SJSA1 (cell line): ENCODE measurements at regions not wholly inside any gene's neighbourhood (a gene's known extent, or its start where the extent isn't known, plus 50 kb on each side); places are given as distances from the start of the nearest gene placed in this dataset.

Source experiments
- DNase-seq, 2 experiments: peaks; one replicate each; pipeline ENCODE4 v3.0.0-alpha.2; 2015 to 2020; ENCODE audit warnings: low spot score in 2 of 2, low read depth in 1 of 2
- H3K27ac ChIP-seq: fragments of 250-450 bp; sonication (Bioruptor Pico); 2 replicates; pipeline ENCODE4 v1.5.1; 2020; ENCODE audit warnings: mild to moderate bottlenecking, moderate library complexity
- H3K27me3 ChIP-seq: fragments of 250-450 bp; sonication (Bioruptor Pico); replicated peaks from 2 replicates; pipeline ENCODE4 v1.5.1; 2020; ENCODE audit warnings: mild to moderate bottlenecking, moderate library complexity
- H3K36me3 ChIP-seq: fragments of 250-450 bp; sonication (Bioruptor Pico); 2 replicates; pipeline ENCODE4 v1.5.1; 2020; ENCODE audit warnings: mild to moderate bottlenecking
- H3K4me1 ChIP-seq: fragments of 250-450 bp; sonication (Bioruptor Pico); replicated peaks from 2 replicates; pipeline ENCODE4 v1.6.1; 2021; ENCODE audit warnings: mild to moderate bottlenecking
- H3K4me3 ChIP-seq: fragments of 250-450 bp; sonication (Bioruptor Pico); 2 replicates; pipeline ENCODE4 v1.5.1; 2020; ENCODE audit warnings: mild to moderate bottlenecking
- H3K9me3 ChIP-seq: fragments of 250-450 bp; sonication (Bioruptor Pico); replicated peaks from 2 replicates; pipeline ENCODE4 v1.5.1; 2020; ENCODE audit warnings: mild to moderate bottlenecking

DNA sequence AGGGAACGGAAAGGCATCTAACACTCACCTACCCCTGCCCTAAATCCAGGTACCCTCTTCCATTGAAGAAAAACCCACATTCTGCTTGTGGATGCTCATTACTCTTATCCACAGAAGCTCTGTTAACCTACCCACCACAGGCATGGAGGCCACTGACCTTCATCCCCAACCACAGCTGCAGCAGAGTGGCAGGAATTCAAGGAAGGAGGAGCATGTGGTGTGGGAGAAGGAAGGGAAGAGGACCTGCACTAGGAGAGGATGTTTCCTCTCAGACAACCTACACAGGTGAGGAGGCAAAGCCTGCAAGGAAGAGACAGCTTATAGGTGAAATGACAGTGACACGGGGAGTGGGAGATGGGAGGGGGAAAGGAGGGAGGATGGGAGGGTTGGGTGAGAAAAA lies 192.5 kb upstream of the TSC22D2 start:
- Histone ChIP-seq H3K4me1 (peaks cover 13% of the 10 kb centered on the region), H3K27me3 (no peaks in the 10 kb centered on the region), H3K9me3 (peaks cover 3% of the 10 kb centered on the region; the same call in 1 of the 2 replicates), H3K36me3 (no peaks in the 10 kb centered on the region), H3K4me3 (no peak overlapping the region), H3K27ac (no peak overlapping the region)
- DNase-seq, result no peak

DNA sequence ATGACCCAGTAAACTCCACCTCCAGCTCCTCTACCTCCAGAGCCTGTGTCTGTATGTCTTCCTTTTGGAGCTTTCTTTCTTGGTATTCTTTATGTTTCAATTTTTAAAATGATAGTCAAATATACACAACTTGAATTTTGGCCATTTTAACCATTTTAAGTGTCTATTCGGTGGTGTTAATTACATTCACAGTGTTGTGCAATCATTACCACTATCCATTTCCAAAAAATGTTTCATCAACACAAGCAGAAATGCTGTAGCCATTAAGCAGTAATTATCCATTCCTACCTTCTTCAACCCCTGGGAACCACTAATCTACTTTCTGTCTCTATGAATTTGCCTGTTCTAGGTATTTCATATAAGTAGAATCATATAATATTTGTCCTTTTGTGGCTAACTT lies 194.5 kb upstream of the TSC22D2 start:
- no peaks in the 10 kb centered on the region for H3K36me3 ChIP-seq
- no peak for DNase-seq
- H3K27me3 ChIP-seq, result no peaks in the 10 kb centered on the region
- no peak overlapping the region for H3K27ac ChIP-seq
- no peak overlapping the region for H3K4me3 ChIP-seq
- H3K4me1 ChIP-seq, result peaks cover 12% of the 10 kb centered on the region
- peaks cover 3% of the 10 kb centered on the region; the same call in 1 of the 2 replicates for H3K9me3 ChIP-seq

DNA sequence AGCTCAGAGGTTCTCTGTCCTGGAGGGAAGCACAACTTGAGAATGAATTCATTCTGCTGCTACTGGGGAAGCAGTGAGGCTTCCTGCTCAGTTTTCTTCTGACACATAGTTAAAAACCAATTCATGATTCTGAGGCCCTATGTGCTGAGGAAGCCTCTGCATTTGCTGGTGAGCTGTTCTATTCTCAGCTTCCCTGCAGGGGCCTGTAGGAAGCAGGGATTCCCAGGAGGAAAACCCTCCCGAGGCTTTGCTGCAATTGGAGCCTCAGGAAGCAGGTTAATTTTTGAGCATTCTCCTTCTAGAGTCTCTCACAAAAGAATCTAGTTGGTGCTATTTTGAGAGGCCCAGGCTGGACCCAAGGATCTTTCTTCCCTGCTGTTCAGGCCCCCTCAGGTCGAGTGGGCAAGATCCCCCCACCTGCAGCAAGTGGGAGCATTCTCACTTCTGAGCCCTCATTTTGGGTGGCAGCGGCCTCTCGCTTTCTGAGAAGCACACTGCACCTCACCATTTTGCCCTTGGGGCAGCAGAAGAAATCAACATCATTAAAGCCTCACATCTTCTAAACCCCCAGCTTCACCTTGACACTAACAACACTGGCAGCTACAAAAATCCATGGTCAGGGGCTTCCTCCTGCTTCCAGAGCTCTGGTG lies 197.5 kb upstream of the TSC22D2 start:
- no peaks in the 10 kb centered on the region for H3K36me3 ChIP-seq
- no peak overlapping the region for H3K27ac ChIP-seq
- H3K4me3 ChIP-seq, result no peak overlapping the region

DNA sequence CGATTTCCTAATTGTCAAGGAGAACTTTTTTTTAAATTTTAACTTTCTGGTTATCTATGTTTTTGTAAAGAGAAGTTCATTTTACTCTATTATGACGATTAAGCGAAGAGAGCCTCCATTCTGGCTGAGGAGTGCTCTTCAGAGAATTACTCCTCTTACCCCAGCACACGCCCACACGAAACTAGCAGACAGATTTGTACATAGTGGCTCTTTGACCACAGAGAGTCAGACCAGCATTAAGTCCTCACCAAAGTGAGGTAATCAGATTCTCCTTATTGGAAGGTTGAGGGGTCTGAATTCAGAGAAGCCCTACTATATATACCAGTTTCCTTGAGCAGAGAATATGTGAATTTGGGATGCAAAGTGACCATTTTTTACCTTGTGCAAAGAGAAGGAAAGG lies 204.8 kb upstream of the TSC22D2 start:
- no peak for DNase-seq
- Histone ChIP-seq H3K27me3 (no peaks in the 10 kb centered on the region), H3K4me1 (no peaks in the 10 kb centered on the region), H3K4me3 (no peak overlapping the region), H3K36me3 (no peaks in the 10 kb centered on the region), H3K27ac (no peak overlapping the region), H3K9me3 (no peaks in the 10 kb centered on the region)

More for the DNA sequence above, 197.5 kb upstream of the TSC22D2 start:
- no peaks in the 10 kb centered on the region for H3K9me3 ChIP-seq
- DNase-seq, result no peak
- peaks cover under 1% of the 10 kb centered on the region for H3K4me1 ChIP-seq
- H3K27me3 ChIP-seq, result no peaks in the 10 kb centered on the region

DNA sequence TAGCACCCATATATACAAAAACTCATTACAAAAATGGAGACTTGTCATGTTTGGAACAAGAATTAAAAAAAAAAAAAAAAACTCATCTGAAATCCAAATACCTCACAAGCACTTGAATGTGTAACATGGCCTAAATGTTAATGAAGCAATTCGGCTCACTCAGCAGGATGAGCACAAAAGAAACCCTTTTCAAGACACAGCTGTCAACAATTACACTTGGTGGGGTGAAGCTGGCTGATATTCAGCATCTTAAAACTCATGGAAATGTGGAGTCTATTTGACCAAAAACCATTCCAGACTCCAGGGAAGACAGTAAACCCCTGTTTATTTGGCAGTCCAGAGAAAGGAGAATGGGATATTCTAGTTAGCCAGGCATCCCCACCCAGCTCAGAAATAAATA lies 205.4 kb upstream of the TSC22D2 start:
- Histone ChIP-seq H3K9me3 (no peaks in the 10 kb centered on the region), H3K27ac (no peak overlapping the region), H3K4me1 (no peaks in the 10 kb centered on the region), H3K36me3 (no peaks in the 10 kb centered on the region), H3K4me3 (no peak overlapping the region), H3K27me3 (no peaks in the 10 kb centered on the region)
- DNase-seq, result no peak

DNA sequence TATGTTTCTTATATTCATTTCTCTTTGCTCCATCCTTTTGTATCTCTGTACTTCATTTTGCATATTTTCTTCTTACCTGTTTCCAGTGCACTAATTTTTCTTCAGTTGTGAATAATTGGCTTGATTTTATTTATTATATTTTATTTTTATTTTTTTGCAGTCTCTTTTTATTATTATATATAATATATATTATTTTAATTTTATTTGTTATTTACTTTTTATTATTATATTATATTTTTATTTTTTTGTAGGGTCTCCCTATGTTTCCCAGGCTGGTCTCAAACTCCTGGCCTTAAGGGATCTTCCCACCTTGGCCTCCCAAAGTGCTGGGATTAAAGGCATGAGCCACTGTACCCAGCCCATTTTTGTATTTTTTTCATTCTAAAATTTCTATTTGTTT lies 213.1 kb upstream of the TSC22D2 start:
- Histone ChIP-seq H3K27me3 (no peaks in the 10 kb centered on the region), H3K4me3 (no peak overlapping the region), H3K9me3 (no peaks in the 10 kb centered on the region), H3K4me1 (no peaks in the 10 kb centered on the region), H3K27ac (no peak overlapping the region), H3K36me3 (no peaks in the 10 kb centered on the region)
- no peak for DNase-seq

DNA sequence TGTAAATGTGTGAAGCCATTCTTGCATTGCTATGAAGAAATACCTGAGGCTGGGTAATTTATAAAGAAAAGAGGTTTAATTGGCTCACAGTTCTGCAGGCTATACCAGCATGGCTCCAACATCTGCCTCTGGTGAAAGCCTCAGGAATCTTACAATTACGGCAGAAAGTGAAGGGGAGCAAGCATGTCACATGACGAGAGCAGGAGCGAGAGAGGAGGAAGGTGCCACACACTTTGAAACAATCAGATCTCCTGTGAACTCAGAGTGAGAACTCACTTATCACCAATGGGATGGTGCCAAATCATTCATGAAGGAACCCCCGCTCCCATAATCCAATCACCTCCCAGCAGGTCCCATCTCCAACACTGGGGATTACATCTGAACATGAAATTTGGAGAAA lies 213.6 kb upstream of the TSC22D2 start:
- Histone ChIP-seq H3K27me3 (no peaks in the 10 kb centered on the region), H3K27ac (no peak overlapping the region), H3K36me3 (no peaks in the 10 kb centered on the region), H3K4me1 (no peaks in the 10 kb centered on the region), H3K9me3 (no peaks in the 10 kb centered on the region), H3K4me3 (no peak overlapping the region)
- no peak for DNase-seq

DNA sequence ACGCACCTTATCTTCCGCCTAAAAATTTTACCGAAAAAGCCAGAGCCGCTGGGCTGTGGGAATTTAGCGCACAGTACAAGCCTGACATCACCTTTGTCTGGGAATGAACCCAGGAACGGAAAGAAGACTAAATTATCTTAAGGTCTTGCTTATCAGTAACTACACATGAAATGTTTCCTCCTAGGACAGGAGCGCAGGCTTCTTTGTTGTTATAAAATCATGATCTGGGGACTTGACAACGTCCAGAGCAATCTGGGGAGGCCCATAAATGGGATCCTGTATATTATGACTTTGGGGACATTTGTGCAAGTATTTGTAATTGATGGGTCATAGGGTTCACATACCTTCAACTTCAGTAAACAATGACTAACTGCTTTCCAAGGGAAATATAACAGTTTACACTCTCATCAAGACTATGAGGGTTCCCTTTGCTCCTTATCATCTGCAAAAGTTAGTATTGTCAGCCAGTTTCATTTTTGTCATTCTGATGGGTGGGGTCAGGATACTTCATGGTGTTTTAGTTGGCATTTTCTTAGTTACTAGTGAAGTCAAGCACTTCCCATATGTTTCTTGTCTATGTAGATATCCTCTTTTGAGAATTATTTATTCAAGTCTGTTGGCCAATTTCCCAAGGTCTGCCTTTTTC lies 213.9 kb upstream of the PFN2 start:
- no peaks in the 10 kb centered on the region for H3K36me3 ChIP-seq
- peak in 1 of 2 experiments; percentile 76 for DNase-seq
- peak overlapping the region; percentile 50 for H3K27ac ChIP-seq
- H3K4me3 ChIP-seq, result peak overlapping the region; percentile 29
- no peaks in the 10 kb centered on the region for H3K27me3 ChIP-seq
- H3K4me1 ChIP-seq, result peaks cover 16% of the 10 kb centered on the region
- no peaks in the 10 kb centered on the region for H3K9me3 ChIP-seq

DNA sequence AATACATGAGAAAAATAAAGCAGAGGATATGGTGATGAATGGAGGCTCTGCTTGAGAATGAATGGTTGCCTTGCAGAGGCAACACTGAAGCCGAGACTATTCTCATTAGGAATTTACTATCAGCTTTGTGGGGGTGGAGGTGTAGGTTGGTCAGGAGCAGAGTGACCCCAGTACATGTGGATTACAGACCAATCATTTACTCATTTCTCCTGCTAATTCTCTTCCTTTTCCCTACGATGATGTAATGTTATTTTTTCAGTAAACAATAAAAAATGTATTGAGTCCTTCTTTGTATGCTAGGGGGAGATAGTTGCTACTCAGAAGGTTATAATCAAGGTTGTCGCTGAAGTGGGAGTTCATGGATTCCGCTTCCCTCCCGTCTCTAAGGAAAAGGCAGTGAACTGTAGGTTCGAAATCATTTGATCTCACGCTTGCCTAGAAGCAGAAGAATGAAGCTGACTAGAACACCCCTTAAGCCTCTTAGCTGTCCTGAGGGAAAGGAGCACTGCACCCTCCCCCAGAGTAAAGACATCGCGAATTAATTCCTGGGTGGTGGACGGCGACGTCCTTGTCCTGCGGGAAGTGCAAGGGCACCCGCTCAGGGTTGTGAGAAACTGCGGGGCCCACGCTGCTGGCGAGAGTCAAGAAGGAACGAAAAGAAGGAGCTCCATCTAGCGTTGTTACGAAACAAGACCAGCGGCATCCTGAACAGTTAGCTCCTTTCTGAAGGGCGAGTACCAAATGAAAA lies 213.2 kb upstream of the PFN2 start:
- H3K36me3 ChIP-seq, result no peaks in the 10 kb centered on the region
- peak overlapping the region; percentile 50 for H3K27ac ChIP-seq
- peaks cover 16% of the 10 kb centered on the region for H3K4me1 ChIP-seq
- no peaks in the 10 kb centered on the region for H3K27me3 ChIP-seq
- peak overlapping the region; percentile 29 for H3K4me3 ChIP-seq
- DNase-seq, result peak; percentile 74 to 86
- H3K9me3 ChIP-seq, result no peaks in the 10 kb centered on the region

DNA sequence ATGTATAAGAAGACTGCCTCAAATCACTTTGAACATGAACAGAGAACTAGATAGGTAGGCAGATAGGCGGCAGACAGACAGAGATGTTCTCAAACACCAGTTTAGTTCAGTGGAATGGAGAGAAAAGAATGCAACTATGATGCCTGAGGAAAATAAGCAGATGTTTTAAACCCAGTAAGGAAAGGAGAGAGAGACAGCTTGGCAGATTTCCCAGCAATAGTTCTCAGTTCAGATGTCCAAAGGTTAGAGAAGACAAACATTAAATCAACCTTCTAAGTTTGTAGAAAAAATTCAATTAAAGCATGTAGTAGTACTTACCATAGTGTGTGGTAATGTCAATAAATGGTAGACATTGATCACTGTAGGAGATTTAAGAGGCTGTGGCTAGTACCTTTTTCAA lies 209.6 kb upstream of the PFN2 start:
- Histone ChIP-seq H3K4me1 (peaks cover 16% of the 10 kb centered on the region), H3K36me3 (no peaks in the 10 kb centered on the region), H3K27ac (no peak overlapping the region), H3K27me3 (no peaks in the 10 kb centered on the region), H3K4me3 (no peak overlapping the region), H3K9me3 (no peaks in the 10 kb centered on the region)
- peak in 1 of 2 experiments; percentile 8 for DNase-seq

DNA sequence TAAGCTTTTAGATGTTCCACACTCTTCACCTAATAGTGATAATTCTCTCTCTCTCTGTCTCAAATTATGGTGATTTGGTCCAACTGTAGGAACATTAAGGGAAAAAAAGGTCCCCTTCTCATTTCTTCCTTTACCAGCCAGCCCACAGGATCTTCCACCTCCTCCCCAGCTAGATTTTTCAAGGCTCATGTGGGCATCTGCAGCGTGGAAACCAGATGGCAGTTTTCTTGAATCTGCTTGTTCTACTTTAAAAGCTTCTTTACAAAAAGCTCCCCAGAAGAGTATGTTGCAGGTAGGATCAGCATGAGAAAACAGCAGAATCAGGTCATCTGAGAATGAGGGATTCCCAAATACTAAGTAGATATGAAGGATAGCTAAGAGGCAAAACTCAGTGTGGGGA lies 208.6 kb upstream of the PFN2 start:
- Histone ChIP-seq H3K36me3 (no peaks in the 10 kb centered on the region), H3K4me1 (peaks cover 10% of the 10 kb centered on the region), H3K27me3 (no peaks in the 10 kb centered on the region), H3K9me3 (no peaks in the 10 kb centered on the region), H3K4me3 (no peak overlapping the region), H3K27ac (no peak overlapping the region)
- no peak for DNase-seq

DNA sequence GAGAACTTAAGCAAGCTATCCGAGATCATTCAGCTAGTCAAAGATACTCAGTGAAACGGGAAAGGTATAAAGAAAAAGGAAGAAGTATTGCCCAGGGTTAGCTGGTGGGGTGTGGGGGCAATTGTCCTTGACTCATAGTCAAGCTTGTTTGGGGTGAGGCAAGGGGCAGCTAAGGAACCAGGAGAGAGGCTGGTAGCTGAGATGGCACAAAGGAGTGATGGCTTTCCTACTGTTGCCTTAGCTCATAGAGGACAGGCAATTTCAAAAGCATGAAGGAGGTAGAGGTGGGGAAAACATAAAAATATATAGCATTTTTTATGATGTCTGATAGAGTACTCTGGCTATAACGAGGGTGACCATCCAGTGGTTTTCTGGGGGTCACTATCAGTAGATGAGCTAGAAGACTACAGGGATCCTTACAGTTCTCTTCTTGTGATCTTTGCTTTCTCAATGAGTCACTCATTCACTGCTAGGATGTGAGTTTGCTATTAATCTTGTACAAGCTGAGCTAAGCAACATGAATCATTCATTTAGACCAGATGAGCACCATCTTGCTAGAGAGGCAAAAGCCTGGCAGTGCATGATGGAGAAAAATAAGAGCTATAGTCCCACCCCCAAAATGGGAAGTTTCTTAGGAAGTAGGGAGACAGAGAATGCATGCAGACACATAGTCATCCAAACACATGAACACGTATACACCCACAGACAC lies 207.1 kb upstream of the PFN2 start:
- H3K4me3 ChIP-seq, result no peak overlapping the region
- no peak for DNase-seq
- H3K27me3 ChIP-seq, result no peaks in the 10 kb centered on the region
- no peaks in the 10 kb centered on the region for H3K9me3 ChIP-seq
- H3K36me3 ChIP-seq, result no peaks in the 10 kb centered on the region
- H3K4me1 ChIP-seq, result no peaks in the 10 kb centered on the region; the same call in 1 of the 2 replicates
- no peak overlapping the region for H3K27ac ChIP-seq

DNA sequence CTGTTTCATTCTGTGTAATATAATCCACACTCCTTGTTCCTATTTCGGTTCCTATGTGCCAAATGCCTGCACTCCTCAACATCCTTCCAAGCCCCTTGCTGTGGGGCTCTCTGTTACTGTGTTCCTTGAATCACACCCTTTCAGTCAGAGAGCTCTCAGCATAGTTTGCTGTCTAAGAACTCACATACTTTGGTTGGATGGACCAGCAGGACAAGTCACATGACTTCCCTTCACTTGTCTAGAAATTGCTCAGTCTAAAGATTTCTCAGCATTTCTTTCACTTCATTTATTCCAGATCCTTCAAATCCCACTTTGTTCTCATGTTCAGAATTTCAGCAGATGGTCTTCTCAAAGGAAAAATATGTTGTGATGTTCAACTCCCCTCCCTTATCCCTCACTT lies 203.5 kb upstream of the PFN2 start:
- DNase-seq, result no peak
- no peaks in the 10 kb centered on the region for H3K9me3 ChIP-seq
- no peaks in the 10 kb centered on the region for H3K36me3 ChIP-seq
- no peaks in the 10 kb centered on the region; the same call in 1 of the 2 replicates for H3K4me1 ChIP-seq
- no peak overlapping the region for H3K27ac ChIP-seq
- H3K27me3 ChIP-seq, result no peaks in the 10 kb centered on the region
- no peak overlapping the region for H3K4me3 ChIP-seq

DNA sequence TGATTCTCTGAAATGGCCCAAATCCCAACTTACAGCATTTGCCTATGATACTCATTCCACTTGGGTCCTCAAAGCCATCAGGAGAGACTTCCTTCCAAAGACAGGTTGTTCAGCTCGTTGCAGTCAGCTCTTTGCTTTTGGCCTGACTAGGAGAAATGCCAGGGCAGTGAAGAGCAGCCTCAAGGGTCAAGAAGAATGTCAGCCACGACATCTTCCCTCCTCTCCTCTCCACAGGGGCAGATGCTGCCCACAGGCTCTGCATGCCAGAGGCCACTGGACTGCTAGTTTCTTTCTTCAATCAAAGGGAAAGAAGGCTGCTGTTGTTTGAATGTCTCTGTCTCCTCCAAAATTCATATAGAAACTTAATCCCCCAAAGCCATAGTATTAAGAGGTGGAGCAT lies 201.7 kb upstream of the PFN2 start:
- Histone ChIP-seq H3K36me3 (no peaks in the 10 kb centered on the region), H3K27ac (no peak overlapping the region), H3K9me3 (no peaks in the 10 kb centered on the region), H3K4me3 (no peak overlapping the region), H3K4me1 (no peaks in the 10 kb centered on the region), H3K27me3 (no peaks in the 10 kb centered on the region)
- DNase-seq, result no peak
